H7 (cell line): ENCODE measurements at regions not wholly inside any gene's neighbourhood (a gene's known extent, or its start where the extent isn't known, plus 50 kb on each side); places are given as distances from the start of the nearest gene placed in this dataset.
"Not testable (repeated sequence)": the region's sequence is repeated elsewhere in the genome, so short reads cannot be mapped to it uniquely, and the experiment has no call there.

Experiments used
- DNase-seq: peaks from one replicate; pipeline ENCODE4 v3.0.0; 2012
- H3K27me3 ChIP-seq: 2 replicates; pipeline ENCODE4 v1.6.0; 2011; ENCODE audit warnings: mild to moderate bottlenecking, low read length; ENCODE audit not compliant: control insufficient read depth, insufficient read depth
- H3K36me3 ChIP-seq: replicated peaks from 2 replicates; pipeline ENCODE4 v1.5.1; 2011; ENCODE audit warnings: low read length; ENCODE audit not compliant: control insufficient read depth, insufficient read depth
- H3K4me3 ChIP-seq: 2 replicates; pipeline ENCODE4 v1.5.1; 2011; ENCODE audit warnings: low read depth, mild to moderate bottlenecking, control low read depth, low read length, moderate library complexity; ENCODE audit not compliant: insufficient read depth

- Histone ChIP-seq H3K27me3 (no peaks in the 10 kb centered on the region), H3K36me3 (no peaks in the 10 kb centered on the region), H3K4me3 (no peak overlapping the region)
- DNase-seq, result no peak
Measured at GRCh38 chr10:63675171-63675570, 154.0 kb downstream of the REEP3 start.

- no peak for DNase-seq
- Histone ChIP-seq H3K27me3 (no peaks in the 10 kb centered on the region), H3K4me3 (no peak overlapping the region), H3K36me3 (no peaks in the 10 kb centered on the region)
Measured at GRCh38 chr10:63677001-63677400, 155.8 kb downstream of the REEP3 start.

GRCh38 chr10:63680545-63680944 is 159.3 kb downstream of the REEP3 start:
- H3K36me3 ChIP-seq, H3K4me3 ChIP-seq, DNase-seq, H3K27me3 ChIP-seq: not testable (repeated sequence)

GRCh38 chr10:63681993-63682697 is 160.9 kb downstream of the REEP3 start:
- H3K4me3 ChIP-seq, result no peak overlapping the region
- DNase-seq, result no peak
- no peaks in the 10 kb centered on the region for H3K36me3 ChIP-seq
- no peaks in the 10 kb centered on the region for H3K27me3 ChIP-seq

- H3K4me3 ChIP-seq, H3K36me3 ChIP-seq, DNase-seq, H3K27me3 ChIP-seq: not testable (repeated sequence)
Measured at GRCh38 chr10:63682698-63683052, 161.5 kb downstream of the REEP3 start.

- no peaks in the 10 kb centered on the region for H3K27me3 ChIP-seq
- no peak overlapping the region for H3K4me3 ChIP-seq
- DNase-seq, result no peak
- no peaks in the 10 kb centered on the region for H3K36me3 ChIP-seq
Measured at GRCh38 chr10:63683223-63683622, 162.0 kb downstream of the REEP3 start.

- Histone ChIP-seq H3K4me3 (no peak overlapping the region), H3K27me3 (no peaks in the 10 kb centered on the region), H3K36me3 (no peaks in the 10 kb centered on the region)
- DNase-seq, result no peak
Measured at GRCh38 chr10:63683686-63684085, 162.5 kb downstream of the REEP3 start.

GRCh38 chr10:63684257-63684936 is 163.2 kb downstream of the REEP3 start:
- Histone ChIP-seq H3K36me3 (no peaks in the 10 kb centered on the region), H3K4me3 (no peak overlapping the region), H3K27me3 (no peaks in the 10 kb centered on the region)
- DNase-seq, result no peak

- Histone ChIP-seq H3K4me3 (no peak overlapping the region), H3K27me3 (no peaks in the 10 kb centered on the region), H3K36me3 (no peaks in the 10 kb centered on the region)
- DNase-seq, result no peak
Measured at GRCh38 chr10:63689768-63690167, 168.6 kb downstream of the REEP3 start.

- no peak overlapping the region for H3K4me3 ChIP-seq
- no peaks in the 10 kb centered on the region for H3K36me3 ChIP-seq
- no peak for DNase-seq
- no peaks in the 10 kb centered on the region for H3K27me3 ChIP-seq
Measured at GRCh38 chr10:63692220-63692896, 171.2 kb downstream of the REEP3 start.

- H3K4me3 ChIP-seq, H3K36me3 ChIP-seq, H3K27me3 ChIP-seq, DNase-seq: not testable (repeated sequence)
Measured at GRCh38 chr10:63693021-63693420, 171.8 kb downstream of the REEP3 start.

- no peak for DNase-seq
- Histone ChIP-seq H3K36me3 (no peaks in the 10 kb centered on the region), H3K4me3 (no peak overlapping the region), H3K27me3 (no peaks in the 10 kb centered on the region)
Measured at GRCh38 chr10:63696205-63696604, 175.0 kb downstream of the REEP3 start.

GRCh38 chr10:63697956-63698786 is 177.0 kb downstream of the REEP3 start:
- Histone ChIP-seq H3K4me3 (no peak overlapping the region), H3K27me3 (no peaks in the 10 kb centered on the region), H3K36me3 (no peaks in the 10 kb centered on the region)
- DNase-seq, result no peak

GRCh38 chr10:63698787-63699150 is 177.6 kb downstream of the REEP3 start:
- Histone ChIP-seq H3K27me3 (no peaks in the 10 kb centered on the region), H3K36me3 (no peaks in the 10 kb centered on the region), H3K4me3 (no peak overlapping the region)
- no peak for DNase-seq
